Esophagus muscularis mucosa (tissue), 4 donors: ENCODE measurements at regions not wholly inside any gene's neighbourhood (a gene's known extent, or its start where the extent isn't known, plus 50 kb on each side); places are given as distances from the start of the nearest gene placed in this dataset.

ENCODE experiments used
- CTCF ChIP-seq, 3 experiments: fragments of 200-600 bp in 2 of 3; fragments of 450-650 bp in 1 of 3; sonication (generic) in 2 of 3; IDR thresholded peaks; one replicate each; pipeline ENCODE4 v1.5.1; 2017 to 2019; ENCODE audit warnings: antibody characterized with exemption in 3 of 3, mild to moderate bottlenecking in 2 of 3, moderate library complexity in 1 of 3
- EP300 ChIP-seq: sonication (generic); formaldehyde crosslinking; IDR thresholded peaks from one replicate; pipeline ENCODE4 v1.6.1; 2017; ENCODE audit warnings: antibody characterized with exemption
- POLR2A ChIP-seq: fragments of 450-650 bp; IDR thresholded peaks from one replicate; pipeline ENCODE4 v1.6.1; 2017; ENCODE audit warnings: antibody characterized with exemption, moderate library complexity, mild to moderate bottlenecking, low read depth
- POLR2AphosphoS5 ChIP-seq, 2 donors: sonication (generic); formaldehyde crosslinking; IDR thresholded peaks; one replicate each; pipeline ENCODE4 v1.6.1; 2017; ENCODE audit warnings: antibody characterized with exemption in 2 of 2

- TF ChIP-seq CTCF (IDR thresholded peaks at IDR 0.05) (no peak), EP300 (no peak), POLR2AphosphoS5 (IDR thresholded peaks at IDR 0.05) (no peak), POLR2A (no peak)
Measured at GRCh38 chr9:16139774-16140173, 586.9 kb downstream of the CCDC171 start.
